Aorta (tissue), 5 donors: ENCODE measurements at regions not wholly inside any gene's neighbourhood (a gene's known extent, or its start where the extent isn't known, plus 50 kb on each side); places are given as distances from the start of the nearest gene placed in this dataset.

Experiments
- ATAC-seq: fragments of 200-7000 bp; cut with Tn5 transposase; one replicate; pipeline ENCODE4 v1.9.1; 2022; ENCODE audit warnings: moderate library complexity; ENCODE audit not compliant: low FRiP score
- DNase-seq, 2 donors: peaks; one replicate each; pipeline ENCODE4 v3.0.0-alpha.2; 2020
- H3K27ac ChIP-seq, 2 donors: one replicate each; pipeline ENCODE4 v1.5.1; 2013; ENCODE audit warnings: low read length in 2 of 2, mild to moderate bottlenecking in 2 of 2, moderate library complexity in 2 of 2, control low read depth in 1 of 2, inconsistent platforms in 1 of 2, low read depth in 1 of 2
- H3K27me3 ChIP-seq, 2 donors: one replicate each; pipeline ENCODE4 v1.6.1; 2013; ENCODE audit warnings: control low read depth in 1 of 2, low read length in 1 of 2, mild to moderate bottlenecking in 1 of 2, moderate library complexity in 1 of 2; ENCODE audit not compliant: insufficient read depth in 2 of 2, control insufficient read depth in 1 of 2
- H3K36me3 ChIP-seq, 2 donors: one replicate each; pipeline ENCODE4 v1.6.1; 2013; ENCODE audit warnings: control low read depth in 1 of 2, low read length in 1 of 2, mild to moderate bottlenecking in 1 of 2; ENCODE audit not compliant: insufficient read depth in 2 of 2, control insufficient read depth in 1 of 2
- H3K4me1 ChIP-seq, 2 donors: one replicate each; pipeline ENCODE4 v1.6.1; 2013; ENCODE audit warnings: low read length in 2 of 2, control low read depth in 1 of 2, mild to moderate bottlenecking in 1 of 2, moderate library complexity in 1 of 2; ENCODE audit not compliant: insufficient read depth in 2 of 2, control insufficient read depth in 1 of 2
- H3K4me3 ChIP-seq, 2 donors: one replicate each; pipeline ENCODE4 v1.5.1; 2013; ENCODE audit warnings: low read length in 2 of 2, control low read depth in 1 of 2, mild to moderate bottlenecking in 1 of 2
- H3K9me3 ChIP-seq: one replicate; pipeline ENCODE4 v1.6.1; 2013; ENCODE audit warnings: mild to moderate bottlenecking, low read length; ENCODE audit not compliant: control insufficient read depth
- WGBS, 2 donors: extraction: QIAGEN DNeasy Blood & Tissue Kit; methylation state at CpG; one replicate each; pipeline ENCODE4 v1.1.7; 2013; 5-methylcytosine and 5-hydroxymethylcytosine counted together
- intact Hi-C, 2 donors: fragments of 100-400 bp; cut with DNase I; formaldehyde crosslinking; loops; one replicate each; pipeline versions ENCODE4 v1.14.2 to v1.15.0; 2022
- donor health status: healthy with polysubstance abuse.
- donor health status: Bipolar disorder and iron deficiency.
- donor health status: DM: no; HTN: no; CAD: no.
- donor health status: DM: no; HTN: no; CAD: no.
- donor health status: DM: yes; HTN: yes; CAD: no.

DNA sequence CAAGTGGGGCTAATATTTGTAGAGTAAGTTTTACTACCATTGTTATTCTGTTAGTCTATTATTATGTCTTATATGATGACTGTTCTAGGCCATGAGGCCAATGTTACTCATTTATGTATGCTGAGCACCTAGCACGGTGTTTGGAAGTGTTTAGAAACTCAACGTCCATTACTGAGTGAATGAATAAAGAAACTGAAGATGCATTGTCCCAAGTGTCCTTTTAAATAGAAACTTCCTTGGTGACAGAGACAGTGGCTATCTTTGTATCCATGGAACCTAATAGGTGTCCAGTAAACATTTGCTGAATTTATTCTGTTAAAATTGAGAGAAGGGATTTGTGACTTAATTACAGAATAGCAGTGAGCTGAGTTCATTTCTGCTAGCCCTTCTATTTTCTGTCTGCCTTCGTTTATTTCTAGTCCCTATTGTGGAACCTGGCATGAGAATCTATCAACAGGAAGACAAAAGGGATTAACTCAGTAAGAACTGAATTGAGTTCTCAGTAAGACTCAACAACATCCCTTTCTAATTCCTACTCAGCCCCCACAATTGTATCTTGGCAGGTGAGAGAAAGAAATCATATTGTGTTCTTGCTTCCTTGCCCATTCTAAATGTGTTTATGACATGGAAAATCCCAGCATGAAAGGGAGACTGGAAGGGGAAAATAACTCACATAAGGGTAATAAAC, 246.6 kb upstream of the LRRC3B start:
- Histone ChIP-seq H3K36me3 (no peaks in the 10 kb centered on the region), H3K9me3 (no peaks in the 10 kb centered on the region), H3K4me1 (no peaks in the 10 kb centered on the region), H3K4me3 (no peak overlapping the region), H3K27ac (no peak overlapping the region), H3K27me3 (no peaks in the 10 kb centered on the region)
- ATAC-seq (no peak), DNase-seq (no peak)
- intact Hi-C loops: no loop called here
- 59 to 60% methylated on average over 3 of the region's 3 CpGs for WGBS, 2 donors

DNA sequence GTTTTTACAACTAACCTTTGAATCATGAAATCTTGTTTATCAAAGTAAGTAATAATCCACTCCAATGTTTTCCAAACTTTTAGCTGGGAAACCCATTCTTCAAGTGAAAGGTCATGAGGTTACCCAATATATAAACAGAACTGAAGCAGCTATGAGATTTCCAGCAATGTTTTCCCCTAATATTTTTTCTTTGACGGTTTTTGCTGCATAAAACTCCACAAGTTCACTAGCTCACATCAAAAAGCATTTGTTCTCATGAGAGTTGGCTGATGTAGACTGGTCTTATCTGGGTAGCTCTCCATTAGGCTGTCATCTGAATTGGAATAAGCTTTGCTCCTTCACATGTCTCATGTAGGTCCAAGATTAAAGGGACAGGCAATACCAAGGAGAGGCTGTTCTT, 241.2 kb upstream of the LRRC3B start:
- H3K4me3 ChIP-seq: no peak overlapping the region
- no peak overlapping the region for H3K27ac ChIP-seq
- ATAC-seq: no peak
- H3K9me3 ChIP-seq: no peaks in the 10 kb centered on the region
- DNase-seq: no peak
- no peaks in the 10 kb centered on the region for H3K27me3 ChIP-seq
- WGBS, 2 donors: 6 to 8% methylated on average over 1 of the region's 1 CpG
- intact Hi-C loops: no loop called here
- no peaks in the 10 kb centered on the region for H3K36me3 ChIP-seq
- H3K4me1 ChIP-seq: no peaks in the 10 kb centered on the region

GRCh38 chr3:26406636-26407035, 215.9 kb upstream of the LRRC3B start:
- DNase-seq (no peak), ATAC-seq (no peak)
- 32 to 39% methylated on average over 2 of the region's 2 CpGs for WGBS, 2 donors
- Histone ChIP-seq H3K4me1 (no peaks in the 10 kb centered on the region), H3K36me3 (no peaks in the 10 kb centered on the region), H3K27me3 (no peaks in the 10 kb centered on the region), H3K4me3 (no peak overlapping the region), H3K27ac (no peak overlapping the region), H3K9me3 (no peaks in the 10 kb centered on the region)
- intact Hi-C loops: no loop called here

DNA sequence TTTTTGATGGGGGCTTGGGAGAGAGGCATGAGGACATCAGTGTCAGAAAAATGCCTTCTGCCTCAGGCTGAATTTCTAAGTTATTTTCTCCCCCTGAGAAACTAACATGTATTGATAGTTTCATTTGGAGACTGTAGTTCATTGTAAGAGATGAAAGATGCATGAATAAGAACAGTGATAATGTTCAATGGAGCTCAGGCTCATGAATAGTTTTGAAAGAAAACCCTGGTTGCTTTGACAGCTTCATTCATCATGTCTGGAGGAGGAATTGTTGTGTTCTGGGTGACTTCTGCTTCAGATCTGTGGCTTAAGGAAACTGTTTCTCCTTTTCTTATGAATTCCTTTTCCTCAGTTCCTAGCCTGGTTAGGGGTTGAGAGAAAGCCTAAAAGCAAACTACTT, 204.0 kb upstream of the LRRC3B start:
- Histone ChIP-seq H3K4me1 (no peaks in the 10 kb centered on the region), H3K27ac (no peak overlapping the region), H3K36me3 (no peaks in the 10 kb centered on the region), H3K27me3 (no peaks in the 10 kb centered on the region), H3K4me3 (no peak overlapping the region), H3K9me3 (peaks cover 1% of the 10 kb centered on the region)
- intact Hi-C loops: no loop called here
- DNase-seq (no peak), ATAC-seq (no peak)

DNA sequence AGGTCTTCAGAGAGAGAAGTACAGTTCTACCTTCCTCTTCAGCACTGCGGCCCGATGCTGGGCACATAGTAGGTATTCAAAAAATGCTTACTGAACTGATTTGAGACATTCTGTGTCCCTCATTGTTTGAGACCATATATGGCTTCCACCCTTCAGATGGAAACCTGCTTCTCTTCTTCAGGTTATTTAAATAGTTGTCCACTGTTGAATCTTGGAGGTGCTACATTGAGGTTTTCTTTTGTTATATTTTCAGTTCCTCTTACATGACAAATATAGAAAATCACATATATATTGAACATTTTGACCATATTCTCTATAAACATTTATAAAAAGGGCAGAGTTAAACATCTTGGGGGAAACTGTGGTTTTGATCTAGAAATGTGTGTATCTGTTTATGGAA, 200.2 kb upstream of the LRRC3B start:
- Histone ChIP-seq H3K27me3 (no peaks in the 10 kb centered on the region), H3K4me3 (no peak overlapping the region), H3K27ac (no peak overlapping the region), H3K4me1 (no peaks in the 10 kb centered on the region), H3K9me3 (no peaks in the 10 kb centered on the region), H3K36me3 (no peaks in the 10 kb centered on the region)
- intact Hi-C loops: no loop called here
- ATAC-seq (no peak), DNase-seq (no peak)
- 95 to 96% methylated on average over 2 of the region's 2 CpGs for WGBS, 2 donors

DNA sequence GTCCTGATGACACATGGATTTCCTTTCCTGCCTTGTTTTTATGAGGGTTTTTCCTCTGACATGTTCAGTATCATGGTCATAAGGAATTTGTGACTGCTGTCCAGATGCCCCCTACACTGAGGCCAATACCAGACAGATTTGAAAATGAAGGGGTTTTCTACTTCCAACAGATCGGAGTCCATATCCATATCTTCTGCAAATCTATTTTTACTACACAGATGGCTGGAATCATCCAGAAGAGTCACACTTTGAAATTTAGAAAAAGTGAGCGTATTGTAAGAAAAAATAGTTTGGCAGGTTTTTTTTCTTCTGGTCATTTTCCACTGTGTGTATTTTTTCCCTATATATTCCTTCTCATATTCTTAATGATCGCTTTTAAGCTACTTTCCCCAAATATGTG, 197.5 kb upstream of the LRRC3B start:
- intact Hi-C loops: no loop called here
- WGBS, 2 donors: 84 to 89% methylated on average over 3 of the region's 3 CpGs
- H3K4me3 ChIP-seq: no peak overlapping the region
- DNase-seq (no peak), ATAC-seq (no peak)
- no peaks in the 10 kb centered on the region for H3K9me3 ChIP-seq
- H3K4me1 ChIP-seq: no peaks in the 10 kb centered on the region
- no peaks in the 10 kb centered on the region for H3K36me3 ChIP-seq
- H3K27ac ChIP-seq: no peak overlapping the region
- H3K27me3 ChIP-seq: no peaks in the 10 kb centered on the region

- no peaks in the 10 kb centered on the region for H3K9me3 ChIP-seq
- 81 to 85% methylated on average over 2 of the region's 2 CpGs for WGBS, 2 donors
These were observed 193.6 kb upstream of the LRRC3B start for GRCh38 chr3:26428992-26429391.

GRCh38 chr3:26437678-26438077, 184.9 kb upstream of the LRRC3B start:
- Histone ChIP-seq H3K27ac (no peak overlapping the region), H3K4me1 (no peaks in the 10 kb centered on the region), H3K4me3 (no peak overlapping the region), H3K9me3 (no peaks in the 10 kb centered on the region), H3K27me3 (no peaks in the 10 kb centered on the region), H3K36me3 (no peaks in the 10 kb centered on the region)
- 86 to 87% methylated on average over 4 of the region's 4 CpGs for WGBS, 2 donors
- ATAC-seq: no peak
- DNase-seq: no peak
- intact Hi-C loops: no loop called here

More at GRCh38 chr3:26428992-26429391, 193.6 kb upstream of the LRRC3B start:
- no peak overlapping the region for H3K4me3 ChIP-seq
- intact Hi-C loops: no loop called here
- no peaks in the 10 kb centered on the region for H3K27me3 ChIP-seq
- H3K4me1 ChIP-seq: no peaks in the 10 kb centered on the region
- no peak for DNase-seq
- ATAC-seq: no peak
- H3K27ac ChIP-seq: no peak overlapping the region
- H3K36me3 ChIP-seq: no peaks in the 10 kb centered on the region

DNA sequence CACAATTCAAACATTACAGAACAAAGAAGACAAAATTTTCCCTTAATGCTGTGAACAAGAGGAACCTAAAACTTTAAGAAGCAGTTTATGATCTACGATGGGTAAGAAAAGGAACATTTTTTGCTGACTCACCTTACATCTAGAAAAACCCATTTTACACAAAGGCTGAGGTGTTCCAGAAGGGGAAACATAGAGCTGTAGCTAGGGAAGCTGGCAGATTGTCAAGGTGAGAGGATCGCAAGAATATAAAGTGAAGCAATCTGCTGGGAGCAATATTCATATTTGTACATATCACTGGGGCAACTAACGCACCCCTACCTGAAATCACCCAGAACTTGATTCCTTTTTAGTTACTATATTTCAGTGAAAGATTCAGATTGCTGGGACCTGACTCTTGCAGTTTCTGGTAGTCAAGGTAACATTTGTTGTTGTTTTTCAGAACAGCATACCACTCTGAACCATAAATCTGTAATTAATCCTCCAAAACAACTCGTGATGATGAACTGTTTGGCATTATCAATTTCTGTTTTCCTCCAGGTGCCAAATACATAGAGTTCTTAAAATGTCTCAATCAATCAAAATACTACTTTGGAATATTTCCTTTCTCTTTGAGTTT, 184.1 kb upstream of the LRRC3B start:
- no peaks in the 10 kb centered on the region for H3K36me3 ChIP-seq
- ATAC-seq (no peak), DNase-seq (no peak)

More for the DNA sequence above, 184.1 kb upstream of the LRRC3B start:
- no peak overlapping the region for H3K27ac ChIP-seq
- no peaks in the 10 kb centered on the region for H3K9me3 ChIP-seq
- intact Hi-C loops: no loop called here
- H3K4me3 ChIP-seq: no peak overlapping the region
- no peaks in the 10 kb centered on the region for H3K4me1 ChIP-seq
- no peaks in the 10 kb centered on the region for H3K27me3 ChIP-seq
- 76 to 81% methylated on average over 4 of the region's 4 CpGs for WGBS, 2 donors
